Fibroblast of pulmonary artery (primary cell): ENCODE measurements at regions not wholly inside any gene's neighbourhood (a gene's known extent, or its start where the extent isn't known, plus 50 kb on each side); places are given as distances from the start of the nearest gene placed in this dataset.

Experiments used
- DNase-seq: peaks from one replicate; pipeline ENCODE4 v3.0.0-alpha.2; 2010; ENCODE audit warnings: low read depth
- H3K4me3 ChIP-seq: replicated peaks from 2 replicates; pipeline ENCODE4 v1.5.1; 2011; ENCODE audit warnings: low read depth, mild to moderate bottlenecking, control low read depth, low read length, moderate library complexity
- TF ChIP-seq, protein P1 (sequence below): IDR thresholded peaks from 2 replicates; pipeline ENCODE4 v1.5.1; 2011; ENCODE audit warnings: mild to moderate bottlenecking, control low read depth, low read length, inconsistent platforms; ENCODE audit errors: missing control alignments

GRCh38 chr2:122213312-122213711 is 457.9 kb downstream of the TSN start:
- DNase-seq, result no peak
- H3K4me3 ChIP-seq, result no peak overlapping the region
- TF ChIP-seq, protein P1, sequence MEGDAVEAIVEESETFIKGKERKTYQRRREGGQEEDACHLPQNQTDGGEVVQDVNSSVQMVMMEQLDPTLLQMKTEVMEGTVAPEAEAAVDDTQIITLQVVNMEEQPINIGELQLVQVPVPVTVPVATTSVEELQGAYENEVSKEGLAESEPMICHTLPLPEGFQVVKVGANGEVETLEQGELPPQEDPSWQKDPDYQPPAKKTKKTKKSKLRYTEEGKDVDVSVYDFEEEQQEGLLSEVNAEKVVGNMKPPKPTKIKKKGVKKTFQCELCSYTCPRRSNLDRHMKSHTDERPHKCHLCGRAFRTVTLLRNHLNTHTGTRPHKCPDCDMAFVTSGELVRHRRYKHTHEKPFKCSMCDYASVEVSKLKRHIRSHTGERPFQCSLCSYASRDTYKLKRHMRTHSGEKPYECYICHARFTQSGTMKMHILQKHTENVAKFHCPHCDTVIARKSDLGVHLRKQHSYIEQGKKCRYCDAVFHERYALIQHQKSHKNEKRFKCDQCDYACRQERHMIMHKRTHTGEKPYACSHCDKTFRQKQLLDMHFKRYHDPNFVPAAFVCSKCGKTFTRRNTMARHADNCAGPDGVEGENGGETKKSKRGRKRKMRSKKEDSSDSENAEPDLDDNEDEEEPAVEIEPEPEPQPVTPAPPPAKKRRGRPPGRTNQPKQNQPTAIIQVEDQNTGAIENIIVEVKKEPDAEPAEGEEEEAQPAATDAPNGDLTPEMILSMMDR, result no peak

- TF ChIP-seq, protein P1, result no peak
- no peak for DNase-seq
- no peak overlapping the region for H3K4me3 ChIP-seq
Measured at GRCh38 chr2:122216071-122216470, 460.6 kb downstream of the TSN start.

- no peak for DNase-seq
- H3K4me3 ChIP-seq, result no peak overlapping the region
- TF ChIP-seq, protein P1, result no peak
Measured at GRCh38 chr2:122216901-122217300, 461.4 kb downstream of the TSN start.

- TF ChIP-seq, protein P1, result no peak
- H3K4me3 ChIP-seq, result no peak overlapping the region
- no peak for DNase-seq
Measured at GRCh38 chr2:122218596-122218995, 463.1 kb downstream of the TSN start.

DNA sequence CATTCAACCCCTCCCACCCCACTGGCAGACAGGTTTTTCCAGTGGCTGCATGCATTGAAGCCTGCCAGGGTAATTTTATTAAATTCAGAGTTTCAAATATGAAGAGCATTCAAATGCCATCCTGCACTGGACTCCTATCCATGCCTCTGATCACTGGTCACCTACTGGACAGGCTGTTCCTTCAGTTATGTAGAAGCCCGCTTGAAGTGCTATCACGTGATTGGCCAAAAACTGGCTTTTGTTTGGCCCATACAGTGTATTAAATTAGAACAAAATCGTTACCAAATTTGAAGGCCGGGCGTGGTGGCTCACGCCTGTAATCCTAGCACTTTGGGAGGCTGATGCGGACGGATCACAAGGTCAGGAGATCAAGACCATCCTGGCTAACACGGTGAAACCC is 464.1 kb downstream of the TSN start:
- H3K4me3 ChIP-seq, result no peak overlapping the region

DNA sequence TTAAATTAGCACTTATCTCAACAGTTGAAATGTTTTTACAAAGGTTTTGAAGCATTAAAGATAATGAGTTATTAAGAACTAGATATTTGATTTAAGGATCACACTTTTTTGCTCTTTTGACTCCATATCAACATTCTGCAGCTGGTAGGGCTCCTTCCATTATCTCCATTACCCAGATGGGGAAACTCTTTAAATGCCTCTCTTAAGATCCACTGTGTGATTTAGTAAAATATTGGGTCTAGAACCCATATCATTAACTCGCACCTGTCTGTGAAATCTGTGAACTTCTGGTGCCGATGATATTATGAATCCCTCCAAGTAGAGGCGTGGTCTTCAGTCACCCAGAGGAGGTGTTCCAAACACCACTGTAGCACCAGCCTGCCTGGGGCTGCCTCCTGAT is 466.2 kb downstream of the TSN start:
- no peak for DNase-seq
- no peak overlapping the region for H3K4me3 ChIP-seq
- TF ChIP-seq, protein P1, result no peak

More for the DNA sequence above, 464.1 kb downstream of the TSN start:
- no peak for DNase-seq
- TF ChIP-seq, protein P1, result no peak

GRCh38 chr2:122231296-122231695 is 475.8 kb downstream of the TSN start:
- TF ChIP-seq, protein P1, result no peak
- no peak for DNase-seq
- no peak overlapping the region for H3K4me3 ChIP-seq
